Ramos (cell line): ENCODE measurements at regions not wholly inside any gene's neighbourhood (a gene's known extent, or its start where the extent isn't known, plus 50 kb on each side); places are given as distances from the start of the nearest gene placed in this dataset.

Experiments used
- in situ Hi-C: fragments of 300-500 bp; cut with MboI; formaldehyde crosslinking; loops from one replicate; pipeline ENCODE4 v1.14.3; 2022; ENCODE audit warnings: low sequenced_read_pairs; ENCODE audit not compliant: unreplicated experiment

DNA sequence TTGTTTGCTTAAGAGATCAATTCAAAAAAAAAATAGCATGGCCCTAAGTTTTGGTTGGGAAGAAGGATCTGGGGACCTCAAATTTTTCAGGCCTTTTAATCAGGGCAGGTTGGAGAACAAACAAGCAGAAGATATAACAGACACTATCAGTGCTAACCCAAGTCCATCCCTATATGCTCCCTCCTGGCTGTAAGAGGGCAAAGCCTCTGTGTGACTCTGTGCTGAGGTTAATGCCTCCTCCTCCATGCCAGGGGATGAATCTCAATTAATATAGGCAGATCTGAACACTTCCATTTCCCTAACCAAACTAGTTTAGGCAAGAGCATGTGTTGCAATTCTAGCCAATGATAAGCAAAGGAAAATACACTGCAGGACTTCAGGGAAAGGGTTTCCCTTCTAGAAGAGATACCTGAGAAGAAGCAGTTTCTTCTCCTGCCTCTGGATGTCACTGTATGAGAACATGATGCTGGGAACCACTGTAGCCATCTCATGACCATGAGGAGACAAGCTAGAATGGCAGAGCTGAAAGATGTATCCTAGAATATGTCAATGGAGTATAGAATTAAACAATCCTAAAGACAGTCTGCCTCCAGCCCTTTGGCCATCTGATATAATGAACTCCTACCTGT, 76.0 kb downstream of the CHD9NB start:
- in situ Hi-C loops: no loop called here

DNA sequence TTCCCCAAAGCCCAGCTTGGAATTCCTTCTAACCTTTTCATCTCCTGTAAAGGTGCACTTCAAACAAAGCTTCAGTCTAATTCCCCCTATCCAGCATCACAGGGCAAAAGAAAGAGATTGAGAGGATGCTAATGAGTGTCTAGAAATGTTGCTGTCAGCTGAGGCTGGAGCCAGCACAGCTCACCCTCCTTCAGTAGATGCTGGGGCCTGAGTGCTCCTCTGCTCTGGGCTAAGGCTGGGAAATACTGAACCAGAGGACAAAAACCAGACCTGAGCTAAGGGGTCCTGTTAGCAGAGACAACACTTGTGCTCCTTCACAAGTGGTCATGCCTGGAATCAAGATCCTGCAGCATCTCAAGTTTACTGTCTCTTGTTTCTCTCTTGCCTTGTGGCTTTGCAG, 85.0 kb downstream of the CHD9NB start:
- in situ Hi-C loops: no loop called here

DNA sequence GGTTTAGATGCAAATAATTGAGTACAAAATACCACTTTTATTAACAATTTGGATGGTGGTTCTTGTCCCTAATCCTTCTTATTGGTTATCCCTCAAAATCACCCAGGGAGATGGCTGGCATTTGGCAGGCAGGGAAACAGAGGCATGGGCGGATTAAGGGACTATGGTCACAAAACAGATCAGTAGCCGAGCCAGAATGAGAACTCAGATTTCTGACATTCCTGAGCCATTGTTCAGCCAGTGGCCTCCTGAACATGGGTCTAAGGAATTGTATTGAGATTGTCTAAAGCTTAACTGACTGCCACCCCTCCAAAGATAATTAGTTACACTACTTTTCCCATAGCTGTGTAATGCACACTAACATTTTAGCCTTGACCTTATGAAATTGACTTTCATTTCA, 88.4 kb downstream of the CHD9NB start:
- in situ Hi-C loops: no loop called here

DNA sequence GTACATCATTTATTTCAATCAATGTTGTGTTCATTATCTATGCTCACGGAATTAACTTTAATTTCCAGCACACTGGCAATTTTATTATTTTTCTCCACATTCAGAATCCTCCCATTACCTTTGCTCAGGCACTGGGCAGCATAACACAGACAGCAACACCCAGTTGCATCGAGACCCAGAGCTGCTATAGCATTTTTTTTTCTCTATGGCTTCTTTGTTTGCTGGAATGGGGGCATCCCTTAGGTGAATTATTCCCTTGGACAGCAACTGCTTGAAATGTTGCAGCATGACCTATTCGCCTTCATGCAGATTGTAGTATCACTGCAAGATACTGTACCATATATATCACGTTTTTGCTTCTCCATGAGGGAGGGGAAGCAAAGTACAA, 88.8 kb downstream of the CHD9NB start:
- in situ Hi-C loops: no loop called here

DNA sequence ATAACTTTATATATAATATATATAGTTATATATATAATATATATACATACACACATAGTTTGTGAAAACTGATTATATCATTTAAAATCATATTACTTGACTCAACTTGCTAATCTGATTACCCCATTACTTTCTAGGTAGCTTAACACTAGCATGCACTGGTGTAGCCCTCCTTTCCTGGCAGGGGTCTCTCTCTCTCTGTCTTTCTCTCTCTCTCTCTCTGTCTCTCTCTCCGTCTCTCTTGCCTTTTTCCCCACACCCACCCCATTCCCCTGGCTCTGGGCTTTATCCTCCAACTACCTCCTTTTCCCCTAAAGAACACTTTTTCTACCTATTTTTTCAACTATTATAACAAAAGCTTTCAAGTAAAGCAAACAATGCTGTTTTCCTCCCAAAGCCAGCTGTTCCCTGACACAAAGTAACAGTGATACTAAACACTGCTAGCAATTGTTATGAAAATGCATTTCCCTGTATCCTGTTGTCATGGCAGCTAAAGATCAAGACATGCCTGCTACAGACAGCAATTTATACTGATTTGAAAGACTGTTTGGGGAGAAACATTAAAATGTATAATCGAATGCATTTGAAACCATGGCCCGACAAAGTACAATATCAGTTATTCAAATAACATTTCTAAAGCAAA, 89.4 kb downstream of the CHD9NB start:
- in situ Hi-C loops: no loop called here

DNA sequence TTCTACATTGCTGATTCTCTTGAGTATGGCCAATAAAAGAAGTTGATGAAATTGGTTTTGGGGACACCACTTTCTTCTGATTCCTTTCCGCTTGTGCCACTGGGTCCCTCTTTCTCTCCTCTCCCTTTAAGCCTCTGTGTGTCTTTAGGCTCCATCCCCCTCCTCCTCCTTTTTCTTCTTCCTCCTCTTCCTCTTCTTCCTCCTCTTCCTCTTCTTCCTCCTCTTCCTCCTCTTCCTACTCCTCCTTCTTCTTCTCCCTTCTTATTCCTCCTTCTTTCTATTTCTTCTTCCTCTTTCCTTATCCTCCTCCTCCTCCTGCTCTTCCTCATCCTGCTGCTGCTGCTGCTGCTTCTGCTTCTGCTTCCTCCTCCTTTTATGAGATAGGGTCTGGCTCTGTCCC, 93.7 kb downstream of the CHD9NB start:
- in situ Hi-C loops: no loop called here

DNA sequence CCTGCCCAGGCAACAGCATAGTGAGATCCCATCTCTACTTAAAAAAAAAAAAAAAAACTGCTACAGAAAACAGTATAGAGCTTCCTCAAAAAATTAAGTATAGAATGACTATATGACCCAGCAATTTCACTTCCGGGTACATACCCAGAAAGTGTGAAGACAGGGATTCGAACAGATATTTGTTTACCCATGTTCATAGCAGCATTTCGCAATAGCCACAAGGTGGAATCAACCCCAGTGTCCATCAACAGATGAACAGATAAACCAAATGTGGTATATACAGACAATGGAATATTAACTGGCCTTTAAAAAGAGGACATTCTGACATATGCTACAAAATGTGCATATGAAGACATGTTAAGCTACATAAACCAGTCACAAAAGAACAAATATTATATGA, 95.5 kb downstream of the CHD9NB start:
- in situ Hi-C loops: no loop called here

DNA sequence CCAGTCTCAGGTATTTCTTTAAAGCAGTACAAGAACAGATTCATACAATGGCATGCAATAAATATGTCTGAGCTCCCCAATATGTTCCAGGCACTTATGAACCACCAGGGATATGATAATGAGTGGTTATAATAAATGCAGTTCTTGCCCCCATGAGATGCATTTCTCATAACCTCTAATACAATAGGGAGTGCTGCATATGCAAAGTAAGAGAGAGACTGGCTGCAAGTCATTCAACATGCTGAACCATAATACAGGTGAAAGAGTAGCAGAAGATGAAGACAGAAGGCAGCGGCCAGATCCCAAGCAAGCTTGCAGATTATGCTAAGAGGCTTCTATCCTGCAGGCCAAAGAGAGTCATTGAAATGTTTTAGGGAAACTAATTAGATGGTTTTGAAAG, 96.7 kb downstream of the CHD9NB start:
- in situ Hi-C loops: no loop called here

DNA sequence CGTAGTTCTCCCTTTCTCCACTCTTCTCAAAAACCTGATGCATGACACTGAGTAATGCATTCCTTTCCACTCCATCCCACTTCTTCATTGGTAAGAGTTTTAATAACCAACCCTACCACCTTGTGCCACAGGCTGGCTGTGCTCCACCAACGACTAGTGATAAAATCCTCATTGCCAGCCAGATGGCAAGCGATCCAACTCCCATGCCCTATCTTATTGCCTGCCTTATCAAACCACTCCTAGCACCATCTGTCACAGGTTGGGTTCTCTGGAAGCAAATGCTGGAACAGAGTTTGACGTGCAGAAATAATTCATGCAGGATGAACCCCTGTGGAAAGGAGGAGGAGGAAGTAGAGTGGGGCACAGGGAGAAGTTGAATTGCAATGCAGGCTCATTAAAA, 99.5 kb downstream of the CHD9NB start:
- in situ Hi-C loops: no loop called here

DNA sequence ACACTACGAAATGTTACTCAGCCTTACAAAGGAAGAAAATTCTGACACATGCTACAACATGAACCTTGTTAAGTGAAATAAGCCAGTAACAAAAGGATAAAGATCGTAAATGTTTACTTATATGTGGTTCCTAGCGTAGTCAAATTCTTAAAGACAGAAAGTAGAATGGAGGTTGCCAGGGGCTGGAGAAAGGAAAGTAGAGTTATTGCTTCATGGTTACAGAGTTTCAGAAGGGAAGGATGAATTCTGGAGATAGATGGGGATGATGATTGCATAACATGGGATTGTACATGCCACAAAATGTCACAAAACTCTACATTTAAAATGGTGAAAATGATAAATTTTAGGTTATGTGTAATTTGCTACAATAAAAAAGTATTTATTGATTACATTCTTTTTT, 103.8 kb downstream of the CHD9NB start:
- in situ Hi-C loops: no loop called here

DNA sequence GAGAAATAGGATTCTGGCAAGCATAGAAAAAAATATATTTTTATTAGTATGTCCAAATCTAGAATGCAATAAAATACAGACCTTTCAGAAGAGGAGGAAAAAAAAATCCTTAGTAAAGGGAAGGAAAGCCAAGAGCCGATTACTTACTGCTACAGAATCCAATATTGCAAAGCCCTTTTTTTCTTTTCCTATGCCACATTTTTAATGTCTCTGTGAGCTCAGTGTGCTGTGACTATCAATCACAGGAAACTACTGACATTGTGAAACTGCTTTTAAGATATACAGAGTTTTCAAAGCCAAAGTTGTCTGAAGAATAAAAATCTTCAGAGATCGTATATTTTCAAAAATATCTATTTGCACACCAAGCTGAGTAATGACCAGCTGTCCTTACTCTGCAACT, 120.4 kb downstream of the CHD9NB start:
- in situ Hi-C loops: no loop called here

DNA sequence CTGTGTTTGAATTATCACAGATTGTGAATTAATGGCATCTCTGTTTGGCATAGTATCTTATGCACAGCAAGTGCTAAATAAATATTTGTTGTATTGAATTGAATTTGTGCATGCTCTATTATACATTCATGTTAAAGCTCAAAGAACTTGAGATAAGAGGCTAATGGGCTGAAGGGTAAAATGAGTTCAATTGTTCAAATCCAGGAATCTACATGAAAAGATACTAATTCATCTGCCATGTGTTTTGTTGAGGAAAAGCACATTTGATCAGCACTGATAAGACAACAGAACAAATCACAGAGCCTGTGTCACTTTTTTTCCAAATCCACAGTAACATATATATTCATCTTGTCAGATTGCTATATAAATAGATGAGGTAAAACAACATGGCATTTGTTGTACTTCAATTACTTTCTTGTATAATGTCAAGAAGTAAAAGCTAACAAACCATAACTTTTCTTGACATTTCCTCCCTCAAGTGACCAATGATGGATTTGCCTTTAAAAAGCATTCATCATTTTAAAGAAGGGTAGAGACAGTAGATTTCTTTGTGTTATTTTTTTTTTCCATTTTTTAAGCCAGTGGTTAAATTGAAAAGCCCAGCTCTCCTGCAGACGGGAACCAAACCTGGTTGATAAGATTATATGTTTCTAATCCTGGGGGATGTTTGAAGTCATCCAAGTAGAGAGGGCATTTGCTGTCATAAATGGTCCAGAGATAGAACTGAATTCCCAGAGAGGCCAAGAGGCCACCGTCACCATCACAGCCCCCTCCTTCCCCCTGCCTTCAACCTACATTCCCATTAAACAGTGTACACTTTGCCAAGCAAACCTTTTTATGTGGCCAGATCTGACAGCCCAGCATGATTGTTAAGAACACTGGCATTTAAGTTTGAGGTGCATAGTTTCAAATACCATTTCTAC, 123.0 kb downstream of the CHD9NB start:
- in situ Hi-C loops: no loop called here

DNA sequence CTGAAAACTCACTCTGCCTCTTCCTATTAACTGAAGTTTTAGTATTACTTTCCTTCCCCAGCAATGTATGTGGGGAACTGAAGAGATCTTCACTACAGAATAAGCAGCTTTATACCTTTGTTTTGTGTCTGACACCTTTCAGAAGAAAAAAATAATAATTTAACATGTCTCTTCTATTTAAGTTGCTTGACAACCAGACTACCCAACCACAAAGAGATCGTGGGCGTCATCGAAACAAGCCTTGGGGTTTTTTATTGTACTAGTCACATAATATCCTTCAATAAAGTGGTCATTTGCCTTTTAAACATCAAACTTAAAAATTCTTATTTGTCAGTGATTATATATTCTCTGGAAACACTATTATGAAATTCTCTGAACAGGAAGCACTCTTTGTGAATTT, 123.7 kb downstream of the CHD9NB start:
- in situ Hi-C loops: no loop called here

DNA sequence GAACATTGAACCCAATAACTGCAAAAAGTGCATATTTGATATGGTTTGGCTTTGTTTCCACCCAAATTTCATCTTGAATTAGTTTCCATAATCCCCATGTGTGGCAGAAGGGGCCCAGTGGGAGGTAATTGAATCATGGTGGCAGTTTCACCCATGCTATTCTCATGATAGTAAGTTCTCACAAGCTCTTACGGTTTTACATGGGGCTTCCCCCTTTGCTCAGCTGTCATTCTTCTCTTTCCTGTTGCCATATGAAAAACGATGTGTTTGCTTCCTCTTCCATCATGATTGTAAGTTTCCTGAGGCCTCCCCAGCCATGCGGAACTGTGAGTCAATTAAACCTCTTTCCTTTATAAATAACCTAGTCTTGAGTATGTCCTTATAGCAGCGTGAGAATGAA, 127.6 kb downstream of the CHD9NB start:
- in situ Hi-C loops: no loop called here

DNA sequence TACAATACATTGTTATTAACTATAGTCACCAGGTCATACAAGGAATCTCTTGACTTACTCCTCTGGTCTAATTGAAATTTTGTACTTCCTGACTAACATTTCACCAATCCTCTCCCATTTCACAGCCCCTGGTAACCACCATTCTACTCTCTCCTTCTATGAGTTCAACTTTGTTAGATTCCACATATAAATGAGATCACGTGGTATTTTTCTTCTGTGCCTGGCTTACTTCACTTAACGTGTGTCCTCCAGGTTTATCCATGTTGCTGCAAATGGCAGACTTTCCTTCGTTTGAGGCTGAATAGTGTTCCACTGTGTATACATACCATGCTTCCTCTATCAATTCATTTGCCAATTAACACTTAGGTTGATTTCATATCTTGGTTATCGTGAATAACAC, 128.5 kb downstream of the CHD9NB start:
- in situ Hi-C loops: loop anchor here (25.0 kb wide), 1 partner anchor 737 kb away; no protein-coding TSS in a partner anchor

DNA sequence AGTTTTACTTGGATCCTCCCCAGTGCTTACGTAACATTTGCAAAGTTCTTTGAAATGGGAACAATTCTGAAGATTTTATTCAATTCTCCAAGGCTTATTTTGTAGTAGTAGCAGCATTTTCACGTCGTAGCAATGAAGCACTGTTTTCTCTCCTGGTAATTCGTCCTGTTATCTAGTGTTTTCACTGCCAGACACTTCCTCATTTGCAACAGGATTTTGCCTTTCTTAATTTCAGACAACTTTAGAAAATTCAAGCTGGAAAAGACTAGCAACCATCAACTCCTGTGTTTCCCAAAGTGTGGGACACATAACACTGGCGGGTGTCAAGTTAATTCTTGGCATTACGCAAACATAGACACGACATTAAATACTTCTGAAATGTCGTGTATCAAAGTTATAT, 131.6 kb downstream of the CHD9NB start:
- in situ Hi-C loops: loop anchor here (25.0 kb wide), 1 partner anchor 734 kb away; no protein-coding TSS in a partner anchor

DNA sequence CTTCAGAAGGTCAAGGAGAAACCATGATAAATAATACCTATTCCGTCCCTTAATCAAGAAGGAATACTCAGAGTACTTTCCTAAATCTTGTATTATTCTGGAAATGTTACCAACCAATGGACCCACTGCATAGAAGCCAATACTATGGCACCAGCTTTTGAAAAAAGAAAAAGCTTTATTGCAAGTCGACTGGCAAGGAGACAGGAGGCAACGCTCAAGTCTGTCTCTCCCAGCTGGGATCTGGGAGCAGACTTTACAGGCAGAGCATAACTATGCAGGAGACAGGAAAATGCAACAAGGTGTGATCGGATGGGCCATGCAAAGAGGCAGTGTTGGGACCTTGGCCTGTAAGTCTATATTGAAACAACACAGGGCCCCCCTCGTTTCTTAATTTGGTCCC, 132.4 kb downstream of the CHD9NB start:
- in situ Hi-C loops: loop anchor here (25.0 kb wide), 1 partner anchor 733 kb away; no protein-coding TSS in a partner anchor

DNA sequence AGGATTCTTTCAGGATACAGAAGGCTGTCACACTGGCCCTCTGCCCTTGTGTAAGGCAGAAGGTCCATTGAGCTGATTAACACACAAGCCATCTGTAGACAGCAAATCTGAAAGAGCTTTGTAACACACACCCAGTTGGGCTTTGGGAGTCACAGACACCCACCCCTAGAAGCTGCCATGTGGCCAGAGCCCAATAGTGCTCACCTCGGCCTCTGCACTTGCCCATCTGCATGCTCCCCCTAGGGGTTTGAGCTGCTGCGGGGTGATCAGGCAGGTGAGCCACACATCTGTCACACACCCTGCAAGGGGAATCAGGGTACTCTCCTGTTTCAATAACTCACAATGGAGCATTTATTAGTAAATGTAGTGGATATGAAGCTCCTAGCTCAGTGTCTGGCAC, 138.3 kb downstream of the CHD9NB start:
- in situ Hi-C loops: loop anchor here (25.0 kb wide), 1 partner anchor 727 kb away; no protein-coding TSS in a partner anchor

DNA sequence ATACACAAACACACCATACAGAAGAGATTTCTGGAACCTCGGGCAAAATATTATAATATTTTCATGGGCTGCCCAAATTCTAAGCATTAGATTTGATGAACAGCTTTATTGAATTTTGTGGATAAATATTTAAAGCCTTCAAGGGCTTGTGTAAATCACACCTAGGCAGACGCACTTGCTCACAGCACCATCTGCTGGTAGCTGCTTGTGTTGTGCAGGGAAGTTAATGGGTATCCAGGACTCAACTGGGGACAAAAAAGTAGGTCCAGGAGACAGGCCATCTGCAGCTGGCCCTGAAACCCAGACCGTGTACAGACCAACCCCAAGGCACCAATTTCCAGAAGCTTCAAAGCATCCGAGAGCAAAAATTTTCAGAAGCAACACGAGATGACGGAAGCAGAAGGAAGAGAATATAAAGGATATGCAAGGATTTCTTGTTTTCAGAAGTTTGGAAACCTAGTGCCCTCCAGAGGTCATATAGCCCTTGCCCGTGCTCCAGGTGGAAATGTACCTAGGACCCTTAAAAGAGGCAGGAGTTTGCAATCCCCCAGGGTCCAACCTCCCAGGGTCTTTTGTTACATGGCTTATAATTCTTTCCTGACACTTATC, 140.0 kb downstream of the CHD9NB start:
- in situ Hi-C loops: loop anchor here (25.0 kb wide), 1 partner anchor 725 kb away; no protein-coding TSS in a partner anchor

DNA sequence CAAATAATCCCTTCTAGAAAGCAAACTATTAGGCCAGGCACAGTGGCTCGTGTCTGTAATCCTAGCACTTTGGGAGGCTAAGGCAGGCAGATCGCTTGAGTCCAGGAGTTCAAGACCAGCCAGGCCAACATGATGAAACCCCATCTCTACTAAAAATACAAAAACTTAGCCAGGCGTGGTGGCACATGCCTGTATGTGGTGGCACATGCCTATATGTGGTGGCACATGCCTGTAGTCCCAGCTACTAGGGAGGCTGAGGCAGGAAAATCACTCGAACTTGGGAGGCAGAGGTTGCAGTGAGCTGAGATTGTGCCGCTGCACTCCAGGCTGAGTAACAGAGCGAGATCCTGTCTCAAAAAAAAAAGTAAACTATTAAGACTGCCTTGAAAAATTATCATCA, 144.6 kb downstream of the CHD9NB start:
- in situ Hi-C loops: loop anchor here (25.0 kb wide), 1 partner anchor 721 kb away; no protein-coding TSS in a partner anchor
